Prostate gland (tissue), 2 donors: ENCODE measurements at regions not wholly inside any gene's neighbourhood (a gene's known extent, or its start where the extent isn't known, plus 50 kb on each side); places are given as distances from the start of the nearest gene placed in this dataset.

ENCODE experiments used
- DNase-seq: peaks from one replicate; pipeline ENCODE4 v3.0.0-alpha.2; 2019; ENCODE audit warnings: low spot score
- H3K27ac ChIP-seq, 2 donors: fragments of 200-600 bp; sonication (generic); 2 replicates each; pipeline ENCODE4 v1.5.1; 2017 to 2019
- H3K27me3 ChIP-seq: fragments of 200-600 bp; sonication (generic); replicated peaks from 2 replicates; pipeline ENCODE4 v1.5.1; 2019; ENCODE audit not compliant: insufficient read depth
- H3K36me3 ChIP-seq, 2 donors: fragments of 200-600 bp; sonication (generic); 1 replicate in 1 of 2; 2 replicates in 1 of 2; pipeline versions ENCODE4 v1.5.1 to v1.8.1; 2017 to 2019
- H3K4me1 ChIP-seq: fragments of 200-600 bp; sonication (generic); replicated peaks from 2 replicates; pipeline ENCODE4 v1.5.1; 2019
- H3K4me3 ChIP-seq, 2 donors: fragments of 200-600 bp; sonication (generic); 2 replicates each; pipeline ENCODE4 v1.5.1; 2017 to 2019
- H3K9me3 ChIP-seq: fragments of 200-600 bp; sonication (generic); 2 replicates; pipeline ENCODE4 v1.5.1; 2017
- POLR2A ChIP-seq: fragments of 450-650 bp; IDR thresholded peaks from one replicate; pipeline ENCODE4 v1.6.1; 2016; ENCODE audit warnings: antibody characterized with exemption, mild to moderate bottlenecking
- POLR2AphosphoS5 ChIP-seq: sonication (generic); formaldehyde crosslinking; IDR thresholded peaks from one replicate; pipeline ENCODE4 v1.6.1; 2017; ENCODE audit warnings: antibody characterized with exemption
- WGBS: methylation state at CpG from one replicate; pipeline ENCODE4 v1.1.5; 2018; 5-methylcytosine and 5-hydroxymethylcytosine counted together
- intact Hi-C: fragments of 100-400 bp; cut with DNase I; formaldehyde crosslinking; loops from one replicate; pipeline ENCODE4 v1.14.2; 2022
- TF ChIP-seq, protein P1 (sequence below), 4 experiments: fragments of 200-600 bp in 2 of 4; fragments of 450-650 bp in 2 of 4; sonication (generic) in 2 of 4; IDR thresholded peaks; 1 replicate in 3 of 4; 2 replicates in 1 of 4; pipeline ENCODE4 v1.5.1; 2016 to 2019; ENCODE audit warnings: antibody characterized with exemption in 4 of 4, mild to moderate bottlenecking in 2 of 4, moderate library complexity in 2 of 4

DNA sequence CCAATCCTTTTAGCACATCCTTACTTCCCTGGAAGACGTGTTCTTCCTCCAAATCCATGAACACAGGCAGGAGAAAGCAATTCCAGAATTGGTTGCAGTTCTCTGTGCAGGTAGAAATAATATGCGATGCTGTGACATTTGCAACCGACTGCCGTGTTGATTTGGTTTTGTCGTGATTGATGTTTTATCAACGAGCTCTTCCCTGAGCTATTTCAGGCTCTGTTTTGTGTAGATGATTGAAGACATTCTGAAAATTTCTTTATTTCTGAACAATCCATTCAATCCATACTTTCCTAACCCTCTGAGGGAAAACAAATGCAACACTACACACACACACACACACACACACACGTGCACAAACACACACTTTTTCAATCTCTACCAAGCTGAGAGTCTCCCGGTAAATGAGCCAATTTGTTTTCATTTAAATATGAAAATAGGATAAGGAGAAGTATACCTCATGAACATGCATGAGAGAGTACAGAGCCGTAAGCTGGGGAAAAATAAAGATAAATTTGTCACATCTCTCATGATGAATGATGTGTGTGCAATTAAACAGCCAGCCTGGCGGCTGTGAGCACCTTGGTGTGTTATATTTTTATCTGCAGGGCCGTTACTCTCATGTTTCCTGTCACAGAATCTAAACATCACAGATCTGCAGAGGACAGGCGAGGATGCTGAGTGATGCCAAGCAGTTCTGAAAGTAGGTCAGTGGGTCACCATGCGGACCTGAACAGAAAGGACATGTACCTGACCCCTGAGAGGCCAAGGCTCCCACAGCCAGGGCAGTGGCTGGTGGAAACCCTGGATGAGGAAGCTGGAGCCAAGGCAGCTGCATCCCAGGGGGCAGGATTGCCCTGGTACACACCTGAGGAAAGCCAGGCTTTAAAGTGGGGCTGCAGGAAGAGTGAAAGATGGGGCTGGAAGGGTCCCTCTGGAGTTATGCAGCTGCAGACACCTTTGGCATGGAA lies 64.8 kb downstream of the PDCL3 start:
- H3K9me3 ChIP-seq, result no peaks in the 10 kb centered on the region
- 67% methylated on average over 13 of the region's 13 CpGs for WGBS
- H3K36me3 ChIP-seq, result no peaks in the 10 kb centered on the region
- no peaks in the 10 kb centered on the region for H3K4me1 ChIP-seq
- TF ChIP-seq POLR2A, result no peak
- no peak for TF ChIP-seq POLR2AphosphoS5
- TF ChIP-seq, protein P1, sequence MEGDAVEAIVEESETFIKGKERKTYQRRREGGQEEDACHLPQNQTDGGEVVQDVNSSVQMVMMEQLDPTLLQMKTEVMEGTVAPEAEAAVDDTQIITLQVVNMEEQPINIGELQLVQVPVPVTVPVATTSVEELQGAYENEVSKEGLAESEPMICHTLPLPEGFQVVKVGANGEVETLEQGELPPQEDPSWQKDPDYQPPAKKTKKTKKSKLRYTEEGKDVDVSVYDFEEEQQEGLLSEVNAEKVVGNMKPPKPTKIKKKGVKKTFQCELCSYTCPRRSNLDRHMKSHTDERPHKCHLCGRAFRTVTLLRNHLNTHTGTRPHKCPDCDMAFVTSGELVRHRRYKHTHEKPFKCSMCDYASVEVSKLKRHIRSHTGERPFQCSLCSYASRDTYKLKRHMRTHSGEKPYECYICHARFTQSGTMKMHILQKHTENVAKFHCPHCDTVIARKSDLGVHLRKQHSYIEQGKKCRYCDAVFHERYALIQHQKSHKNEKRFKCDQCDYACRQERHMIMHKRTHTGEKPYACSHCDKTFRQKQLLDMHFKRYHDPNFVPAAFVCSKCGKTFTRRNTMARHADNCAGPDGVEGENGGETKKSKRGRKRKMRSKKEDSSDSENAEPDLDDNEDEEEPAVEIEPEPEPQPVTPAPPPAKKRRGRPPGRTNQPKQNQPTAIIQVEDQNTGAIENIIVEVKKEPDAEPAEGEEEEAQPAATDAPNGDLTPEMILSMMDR (IDR thresholded peaks at IDR 0.05), result no peak
- no peak for DNase-seq
- no peak overlapping the region for H3K4me3 ChIP-seq
- H3K27ac ChIP-seq, result no peak overlapping the region
- no peaks in the 10 kb centered on the region for H3K27me3 ChIP-seq
- intact Hi-C loops, result no loop called here

DNA sequence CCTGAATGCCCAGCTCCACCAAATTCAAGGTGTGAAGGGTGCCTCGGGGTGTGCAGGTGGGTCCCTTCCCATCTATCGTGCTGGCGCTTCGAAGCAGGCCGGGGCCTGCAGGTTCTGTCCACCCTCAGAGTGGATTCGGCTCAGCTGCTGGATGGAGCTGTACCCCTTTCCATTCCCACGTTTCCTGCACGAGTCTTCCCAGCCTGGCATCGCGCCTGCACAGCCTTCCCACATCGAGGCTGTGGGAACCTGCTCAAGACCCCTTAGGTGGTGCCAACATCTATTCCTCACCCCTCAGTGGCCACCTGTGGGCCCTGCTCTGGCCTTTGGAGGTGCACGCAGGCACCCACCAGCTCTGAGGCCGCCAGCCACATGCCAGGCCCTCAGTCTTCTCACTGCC lies 65.7 kb downstream of the PDCL3 start:
- H3K27me3 ChIP-seq, result no peaks in the 10 kb centered on the region
- H3K36me3 ChIP-seq, result no peaks in the 10 kb centered on the region
- H3K4me1 ChIP-seq, result no peaks in the 10 kb centered on the region
- no peak overlapping the region for H3K27ac ChIP-seq
- 87% methylated on average over 13 of the region's 13 CpGs for WGBS
- H3K4me3 ChIP-seq, result no peak overlapping the region
- H3K9me3 ChIP-seq, result no peaks in the 10 kb centered on the region
- DNase-seq, result no peak
- intact Hi-C loops, result no loop called here
- TF ChIP-seq POLR2AphosphoS5, result no peak
- TF ChIP-seq, protein P1 (IDR thresholded peaks at IDR 0.05), result no peak
- no peak for TF ChIP-seq POLR2A

DNA sequence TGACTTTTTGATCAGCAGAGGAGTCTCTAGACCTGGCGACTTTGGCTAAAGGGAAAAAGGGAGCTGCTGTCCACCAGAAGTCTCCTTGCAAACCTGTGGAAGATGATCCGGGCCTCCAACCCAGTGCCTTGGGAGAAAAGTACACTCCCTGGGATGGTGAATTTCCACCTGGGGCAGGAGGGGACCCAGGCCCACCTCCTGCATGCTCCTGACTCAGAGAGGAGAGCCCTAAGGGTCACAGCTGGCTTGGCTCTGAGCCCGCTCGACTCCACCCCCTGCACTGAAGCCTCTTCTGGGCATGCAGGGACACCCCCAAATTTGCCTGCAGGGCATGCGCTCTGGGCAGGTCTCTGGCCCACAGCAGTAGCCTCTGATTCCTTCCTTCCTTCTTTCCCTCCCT lies 66.5 kb downstream of the PDCL3 start:
- H3K27me3 ChIP-seq, result no peaks in the 10 kb centered on the region
- no peaks in the 10 kb centered on the region for H3K36me3 ChIP-seq
- intact Hi-C loops, result no loop called here
- 94% methylated on average over 5 of the region's 5 CpGs for WGBS
- H3K27ac ChIP-seq, result no peak overlapping the region
- H3K4me3 ChIP-seq, result no peak overlapping the region
- TF ChIP-seq, protein P1 (IDR thresholded peaks at IDR 0.05), result no peak
- TF ChIP-seq POLR2AphosphoS5 (no peak), POLR2A (no peak)
- H3K4me1 ChIP-seq, result no peaks in the 10 kb centered on the region
- no peaks in the 10 kb centered on the region for H3K9me3 ChIP-seq
- no peak for DNase-seq

DNA sequence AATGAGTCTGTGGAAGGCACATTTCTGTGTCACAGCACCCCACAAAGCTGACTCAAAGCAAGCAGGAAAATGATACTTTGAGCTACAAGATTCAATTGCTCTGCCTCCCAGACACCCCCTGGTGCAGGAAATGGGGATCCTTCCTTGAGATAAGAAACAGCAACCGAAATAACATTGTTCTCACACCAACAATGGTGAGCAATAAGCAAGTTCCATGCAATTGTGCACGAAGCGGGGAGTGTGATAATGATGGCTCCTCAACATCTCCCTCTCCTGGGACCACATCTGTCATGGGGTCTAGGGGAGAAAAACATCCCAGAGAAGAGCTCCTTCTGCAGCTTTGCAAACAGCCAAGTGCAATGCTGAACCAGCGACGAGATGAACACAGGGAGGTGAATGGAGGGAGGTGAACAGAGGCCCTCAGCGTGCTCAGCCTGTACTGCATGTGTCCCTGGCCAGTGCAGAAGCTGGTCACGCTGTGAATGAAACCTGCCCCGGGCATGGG lies 67.7 kb downstream of the PDCL3 start:
- H3K36me3 ChIP-seq, result no peaks in the 10 kb centered on the region
- no peaks in the 10 kb centered on the region for H3K4me1 ChIP-seq
- intact Hi-C loops, result no loop called here
- no peak overlapping the region for H3K27ac ChIP-seq
- H3K27me3 ChIP-seq, result no peaks in the 10 kb centered on the region
- no peaks in the 10 kb centered on the region for H3K9me3 ChIP-seq
- TF ChIP-seq, protein P1 (IDR thresholded peaks at IDR 0.05), result no peak
- TF ChIP-seq POLR2AphosphoS5 (no peak), POLR2A (no peak)
- no peak overlapping the region for H3K4me3 ChIP-seq
- WGBS, result 82% methylated on average over 8 of the region's 8 CpGs
- no peak for DNase-seq

DNA sequence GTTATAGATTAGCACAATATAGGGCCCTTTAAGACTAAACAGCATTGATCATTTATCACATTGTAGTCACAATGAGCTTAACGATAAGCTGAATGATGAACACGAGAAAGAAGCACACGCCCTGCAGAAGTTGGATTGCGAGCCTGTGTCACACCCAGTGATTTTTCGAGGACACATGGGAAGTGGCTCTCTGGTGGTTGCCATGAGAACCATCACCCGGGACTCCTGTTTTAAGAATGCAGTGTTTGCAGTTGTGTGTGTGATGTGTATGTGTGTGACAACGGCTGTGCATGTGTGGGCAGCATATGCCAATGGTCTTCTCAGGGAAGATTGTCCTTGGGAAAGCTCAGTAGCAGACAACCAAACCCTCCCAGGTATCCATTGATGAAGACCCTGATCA lies 69.2 kb downstream of the PDCL3 start:
- TF ChIP-seq, protein P1 (IDR thresholded peaks at IDR 0.05), result no peak
- no peak for TF ChIP-seq POLR2AphosphoS5
- no peak for TF ChIP-seq POLR2A
- Histone ChIP-seq H3K27me3 (no peaks in the 10 kb centered on the region), H3K9me3 (no peaks in the 10 kb centered on the region), H3K4me3 (no peak overlapping the region), H3K27ac (no peak overlapping the region), H3K4me1 (no peaks in the 10 kb centered on the region), H3K36me3 (no peaks in the 10 kb centered on the region)
- DNase-seq, result no peak
- WGBS, result 90% methylated on average over 7 of the region's 7 CpGs
- intact Hi-C loops, result no loop called here
